Peyer's patch (tissue), 4 donors: ENCODE measurements at regions not wholly inside any gene's neighbourhood (a gene's known extent, or its start where the extent isn't known, plus 50 kb on each side); places are given as distances from the start of the nearest gene placed in this dataset.

ENCODE experiments used
- CTCF ChIP-seq, 6 experiments: fragments of 450-650 bp in 4 of 6; fragments of 200-600 bp in 2 of 6; sonication (generic) in 1 of 6; IDR thresholded peaks; one replicate each; pipeline ENCODE4 v1.5.1; 2017 to 2019; ENCODE audit warnings: antibody characterized with exemption in 6 of 6, mild to moderate bottlenecking in 3 of 6, moderate library complexity in 1 of 6
- POLR2A ChIP-seq, 2 donors: fragments of 450-650 bp; IDR thresholded peaks; one replicate each; pipeline ENCODE4 v1.5.1; 2017; ENCODE audit warnings: antibody characterized with exemption in 2 of 2, mild to moderate bottlenecking in 2 of 2, moderate library complexity in 2 of 2

GRCh38 chr11:90329043-90329442, 106.2 kb upstream of the CHORDC1 start:
- TF ChIP-seq CTCF (IDR thresholded peaks at IDR 0.05) (no peak), POLR2A (IDR thresholded peaks at IDR 0.05) (no peak)
